ENCODE measurements at regions not wholly inside any gene's neighbourhood (a gene's known extent, or its start where the extent isn't known, plus 50 kb on each side); places are given as distances from the start of the nearest gene placed in this dataset.
A peak's percentile ranks its signal among the peaks of the same experiment; 100 is the strongest.

DNA sequence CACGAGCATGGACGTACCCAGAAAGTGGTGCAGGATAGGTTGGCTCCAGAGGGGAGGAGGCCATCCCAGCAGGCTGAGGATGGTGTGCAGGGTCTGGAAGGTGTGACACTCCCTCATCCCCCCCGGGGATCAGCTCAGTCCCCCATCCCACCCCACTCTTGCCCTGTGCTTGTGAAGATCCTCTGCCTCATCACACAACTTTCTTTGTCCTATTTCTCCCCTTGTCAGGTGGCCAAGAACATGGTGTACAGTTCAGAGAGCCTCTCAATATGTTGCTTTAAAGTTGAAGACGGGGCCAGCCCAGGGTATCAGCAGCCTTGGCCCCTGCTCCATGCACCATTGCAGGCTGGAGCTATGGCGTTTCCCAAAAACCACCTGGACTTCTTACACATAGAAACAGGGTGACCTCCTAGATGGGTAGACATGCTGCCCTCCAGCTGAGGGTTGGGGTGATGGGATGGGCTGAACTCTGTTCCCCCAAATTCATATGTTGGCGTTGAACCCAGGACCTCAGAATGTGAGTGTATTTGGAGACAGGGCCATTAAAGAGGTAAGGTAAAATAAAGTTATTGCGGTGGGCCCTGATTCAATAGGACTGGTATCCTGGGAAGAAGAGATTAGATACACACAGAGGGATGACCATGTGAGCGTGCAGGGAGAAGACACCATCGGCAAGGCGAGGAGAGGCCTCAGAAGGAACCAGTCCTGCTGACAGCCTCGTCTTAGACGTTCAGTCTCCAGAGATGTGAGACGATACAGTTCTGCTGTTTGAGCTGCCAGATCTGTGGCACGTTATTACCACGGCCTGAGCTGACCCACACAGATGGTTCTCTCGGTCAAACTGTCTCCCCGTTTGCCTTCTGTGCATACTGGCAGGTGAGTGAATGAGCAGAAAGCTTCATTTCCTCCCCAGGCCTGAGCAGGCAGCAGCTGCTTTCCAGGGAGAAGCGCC lies 272.5 kb downstream of the GADD45G start:
- POLR2A ChIA-PET, result no interaction called here
- intact Hi-C loops (cut with DNase I, micrococcal nuclease), result no loop called here

DNA sequence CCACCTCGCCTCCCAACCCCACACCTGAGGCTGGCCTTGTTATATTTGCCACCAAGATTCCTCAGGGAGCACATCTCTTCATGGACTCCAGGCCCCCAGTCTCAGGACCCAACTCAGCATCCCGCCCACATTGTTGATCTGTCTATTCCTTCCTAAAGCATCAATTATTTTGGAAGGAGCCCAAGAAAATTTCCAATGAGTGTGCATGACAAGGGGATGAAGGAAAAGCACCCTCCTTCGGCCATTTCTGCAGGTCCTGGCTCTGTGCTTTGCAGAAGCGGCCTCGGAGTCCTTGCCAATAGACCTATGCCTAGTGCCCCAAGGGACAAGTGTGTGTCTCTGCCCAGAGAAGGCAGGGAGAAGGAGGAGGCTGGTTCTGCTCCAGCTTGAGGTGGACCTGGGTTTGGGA lies 273.2 kb downstream of the GADD45G start:
- Mint-ChIP-seq H3K27me3 (no peaks in the 10 kb centered on the region), H3K36me3 (ENCODE audit: low read depth) (no peaks in the 10 kb centered on the region), H3K4me3 (no peak overlapping the region), H3K9me3 (no peaks in the 10 kb centered on the region), H3K4me1 (ENCODE audit: low read depth) (no peaks in the 10 kb centered on the region), H3K27ac (no peak overlapping the region)
- Histone ChIP-seq H3K36me3 (ENCODE audit: insufficient read depth, low read length) (no peaks in the 10 kb centered on the region), H3K9me3 (ENCODE audit: control insufficient read depth in 1 of 2, insufficient read depth in 1 of 2, low read length in 2 of 2) (no peaks in the 10 kb centered on the region), H3K27me3 (ENCODE audit: control insufficient read depth in 1 of 2, insufficient read depth in 2 of 2, low read length in 2 of 2) (no peaks in the 10 kb centered on the region), H3K4me3 (ENCODE audit: low read length) (no peak overlapping the region), H3K4me1 (ENCODE audit: insufficient read depth, low read length) (no peaks in the 10 kb centered on the region), H3K27ac (ENCODE audit: low read depth in 1 of 2, low read length in 2 of 2) (no peak overlapping the region)
- intact Hi-C loops (cut with DNase I, micrococcal nuclease), result no loop called here
- ChIA-PET POLR2A (no interaction called here), CTCF (no interaction called here)
- ATAC-seq (ENCODE audit: poor library complexity), result no peak
- TF ChIP-seq, protein P1, sequence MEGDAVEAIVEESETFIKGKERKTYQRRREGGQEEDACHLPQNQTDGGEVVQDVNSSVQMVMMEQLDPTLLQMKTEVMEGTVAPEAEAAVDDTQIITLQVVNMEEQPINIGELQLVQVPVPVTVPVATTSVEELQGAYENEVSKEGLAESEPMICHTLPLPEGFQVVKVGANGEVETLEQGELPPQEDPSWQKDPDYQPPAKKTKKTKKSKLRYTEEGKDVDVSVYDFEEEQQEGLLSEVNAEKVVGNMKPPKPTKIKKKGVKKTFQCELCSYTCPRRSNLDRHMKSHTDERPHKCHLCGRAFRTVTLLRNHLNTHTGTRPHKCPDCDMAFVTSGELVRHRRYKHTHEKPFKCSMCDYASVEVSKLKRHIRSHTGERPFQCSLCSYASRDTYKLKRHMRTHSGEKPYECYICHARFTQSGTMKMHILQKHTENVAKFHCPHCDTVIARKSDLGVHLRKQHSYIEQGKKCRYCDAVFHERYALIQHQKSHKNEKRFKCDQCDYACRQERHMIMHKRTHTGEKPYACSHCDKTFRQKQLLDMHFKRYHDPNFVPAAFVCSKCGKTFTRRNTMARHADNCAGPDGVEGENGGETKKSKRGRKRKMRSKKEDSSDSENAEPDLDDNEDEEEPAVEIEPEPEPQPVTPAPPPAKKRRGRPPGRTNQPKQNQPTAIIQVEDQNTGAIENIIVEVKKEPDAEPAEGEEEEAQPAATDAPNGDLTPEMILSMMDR (IDR thresholded peaks at IDR 0.05), result no peak
- DNase-seq, result peak in 1 of 14 experiments; percentile 23

More for the DNA sequence above, 272.5 kb downstream of the GADD45G start:
- H3K4me1 Mint-ChIP-seq (ENCODE audit: low read depth), result no peaks in the 10 kb centered on the region
- no peaks in the 10 kb centered on the region for H3K27me3 Mint-ChIP-seq
- ATAC-seq (ENCODE audit: poor library complexity) (no peak), DNase-seq (no peak)
- CTCF ChIA-PET, result no interaction called here
- H3K9me3 Mint-ChIP-seq, result no peaks in the 10 kb centered on the region
- no peak overlapping the region for H3K4me3 Mint-ChIP-seq
- Histone ChIP-seq H3K36me3 (ENCODE audit: insufficient read depth, low read length) (no peaks in the 10 kb centered on the region), H3K27ac (ENCODE audit: low read depth in 1 of 2, low read length in 2 of 2) (no peak overlapping the region), H3K27me3 (ENCODE audit: control insufficient read depth in 1 of 2, insufficient read depth in 2 of 2, low read length in 2 of 2) (no peaks in the 10 kb centered on the region), H3K4me1 (ENCODE audit: insufficient read depth, low read length) (no peaks in the 10 kb centered on the region), H3K9me3 (ENCODE audit: control insufficient read depth in 1 of 2, insufficient read depth in 1 of 2, low read length in 2 of 2) (no peaks in the 10 kb centered on the region), H3K4me3 (ENCODE audit: low read length) (no peak overlapping the region)
- H3K27ac Mint-ChIP-seq, result no peak overlapping the region
- TF ChIP-seq, protein P1 (IDR thresholded peaks at IDR 0.05), result no peak
- no peaks in the 10 kb centered on the region for H3K36me3 Mint-ChIP-seq (ENCODE audit: low read depth)

DNA sequence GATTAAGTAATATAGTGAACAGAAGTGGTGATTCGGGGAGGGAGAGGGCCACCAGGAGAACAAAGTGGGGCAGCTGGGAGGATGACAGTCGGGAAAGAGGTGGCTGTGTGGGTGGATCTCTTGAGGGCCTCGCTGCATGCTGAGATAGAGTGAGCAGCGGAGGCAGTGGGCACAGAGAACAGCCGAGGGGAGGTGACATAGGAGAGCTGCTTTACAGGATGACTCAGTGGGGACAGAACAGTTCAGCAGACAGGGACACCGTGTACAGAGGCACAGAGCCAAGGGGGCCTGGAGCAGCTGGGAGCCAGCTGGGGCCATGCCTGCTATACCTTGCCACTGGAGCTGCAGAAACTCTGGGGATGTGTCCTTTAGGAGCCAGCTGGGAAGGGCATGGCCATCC lies 273.9 kb downstream of the GADD45G start:
- Histone ChIP-seq H3K27ac (ENCODE audit: low read depth in 1 of 2, low read length in 2 of 2) (no peak overlapping the region), H3K4me3 (ENCODE audit: low read length) (no peak overlapping the region), H3K9me3 (ENCODE audit: control insufficient read depth in 1 of 2, insufficient read depth in 1 of 2, low read length in 2 of 2) (no peaks in the 10 kb centered on the region), H3K4me1 (ENCODE audit: insufficient read depth, low read length) (no peaks in the 10 kb centered on the region), H3K27me3 (ENCODE audit: control insufficient read depth in 1 of 2, insufficient read depth in 2 of 2, low read length in 2 of 2) (no peaks in the 10 kb centered on the region), H3K36me3 (ENCODE audit: insufficient read depth, low read length) (no peaks in the 10 kb centered on the region)
- ATAC-seq (ENCODE audit: poor library complexity) (no peak), DNase-seq (peak in 1 of 14 experiments; percentile 12)
- no peak overlapping the region for H3K27ac Mint-ChIP-seq
- H3K36me3 Mint-ChIP-seq (ENCODE audit: low read depth), result no peaks in the 10 kb centered on the region
- no peaks in the 10 kb centered on the region for H3K9me3 Mint-ChIP-seq
- TF ChIP-seq, protein P1 (IDR thresholded peaks at IDR 0.05), result no peak
- no peaks in the 10 kb centered on the region for H3K4me1 Mint-ChIP-seq (ENCODE audit: low read depth)
- no peak overlapping the region for H3K4me3 Mint-ChIP-seq
- CTCF ChIA-PET, result no interaction called here
- intact Hi-C loops (cut with DNase I, micrococcal nuclease), result no loop called here
- POLR2A ChIA-PET, result no interaction called here
- no peaks in the 10 kb centered on the region for H3K27me3 Mint-ChIP-seq

Data from CD4-positive, alpha-beta T cell (primary cell).